ENCODE measurements at regions not wholly inside any gene's neighbourhood (a gene's known extent, or its start where the extent isn't known, plus 50 kb on each side); places are given as distances from the start of the nearest gene placed in this dataset.
"Not testable (repeated sequence)": the region's sequence is repeated elsewhere in the genome, so short reads cannot be mapped to it uniquely, and the experiment has no call there.

- no peak for DNase-seq
Measured at GRCh38 chr6:27163834-27164233, 83.7 kb upstream of the PRSS16 start.

DNA sequence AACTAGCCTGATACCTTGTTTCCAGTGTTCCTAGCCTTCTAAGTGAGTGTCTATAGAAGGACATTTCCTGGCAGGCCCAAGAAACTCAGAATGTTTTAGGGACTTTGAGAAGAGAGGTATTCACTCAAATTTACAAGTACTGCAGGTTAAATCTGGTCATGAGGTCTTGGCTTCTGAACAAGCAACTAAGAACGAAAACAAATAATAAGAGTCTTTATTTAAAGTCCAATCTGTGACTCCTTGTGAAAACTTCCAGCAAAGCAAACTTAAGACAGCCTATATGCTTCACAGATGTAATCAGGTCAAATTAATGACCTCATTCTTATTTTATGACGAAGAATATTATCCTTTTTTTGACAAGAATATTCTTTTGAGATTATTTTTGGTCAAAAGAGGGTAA is 79.4 kb upstream of the PRSS16 start:
- DNase-seq: no peak

- DNase-seq: no peak
Measured at GRCh38 chr6:27168586-27169443, 78.7 kb upstream of the PRSS16 start.

GRCh38 chr6:27172524-27173231 is 74.8 kb upstream of the PRSS16 start:
- not testable (repeated sequence) for DNase-seq

GRCh38 chr6:27173232-27173601 is 74.3 kb upstream of the PRSS16 start:
- DNase-seq: not testable (repeated sequence)

DNA sequence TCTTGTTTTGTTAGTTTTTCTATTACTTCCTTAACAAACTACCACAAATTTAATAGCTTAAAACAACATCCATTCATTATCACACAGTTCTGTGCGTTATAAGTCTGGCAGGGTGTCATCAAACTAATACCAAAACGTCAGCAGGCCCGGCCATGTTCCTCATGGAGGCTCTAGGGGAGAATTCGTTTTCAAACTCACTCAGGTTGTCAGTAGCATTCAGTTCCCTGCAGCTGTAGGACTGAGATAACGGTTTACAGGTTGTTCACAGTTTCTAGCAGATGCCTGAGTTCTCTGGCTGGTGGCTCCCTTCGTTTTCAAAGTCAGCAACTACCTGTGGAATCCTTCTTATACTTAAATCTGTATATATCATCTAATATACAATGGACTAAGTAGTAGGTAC is 72.5 kb upstream of the PRSS16 start:
- DNase-seq: peak; percentile 37

GRCh38 chr6:27176096-27176495 is 71.4 kb upstream of the PRSS16 start:
- peak; percentile 34 for DNase-seq

GRCh38 chr6:27176523-27177484 is 70.7 kb upstream of the PRSS16 start:
- DNase-seq: peak; percentile 68

DNA sequence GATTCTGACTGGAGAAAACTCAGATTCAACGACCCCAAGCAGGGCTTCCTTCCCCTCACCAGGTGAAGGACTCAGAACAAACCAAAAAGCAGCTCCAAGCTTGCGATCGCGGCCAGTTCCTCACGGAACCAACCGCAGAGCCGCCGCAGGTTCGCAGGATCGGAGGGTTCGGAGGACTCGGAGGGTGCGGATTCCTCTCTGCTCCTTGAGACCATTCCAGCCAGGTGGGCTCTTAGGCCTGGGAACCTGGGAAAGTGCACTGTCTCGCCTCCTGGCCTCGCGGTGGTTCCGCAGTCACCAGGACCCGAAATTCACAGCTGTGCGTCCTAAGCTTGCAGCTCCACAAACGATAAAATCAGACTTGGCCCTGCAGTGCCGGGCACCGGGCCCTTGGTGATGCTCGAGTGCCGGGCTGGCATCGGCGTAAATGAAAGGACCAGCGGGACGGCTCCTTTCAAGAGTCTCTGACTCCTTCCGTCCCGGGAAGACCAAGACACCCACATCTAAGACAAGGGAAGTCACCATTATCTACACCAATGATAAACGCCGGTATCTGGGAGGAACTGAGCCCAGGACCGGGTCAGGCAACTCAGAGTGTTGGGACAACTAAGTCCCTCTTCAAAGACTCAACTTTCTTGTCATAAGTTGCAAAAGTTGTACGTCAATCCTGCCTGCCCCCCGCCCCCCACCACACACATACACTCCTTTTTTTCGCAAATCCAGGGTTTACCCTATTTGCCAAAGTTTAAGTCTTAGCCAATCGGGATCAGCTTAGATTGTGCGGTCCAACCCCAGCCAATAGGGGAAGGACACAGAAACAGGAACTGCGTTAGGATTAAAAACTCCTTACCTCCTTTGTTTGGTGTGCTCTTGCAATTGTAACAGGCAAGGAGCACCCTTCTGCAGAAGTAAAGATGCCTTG is 69.8 kb upstream of the PRSS16 start:
- DNase-seq: peak; percentile 96

DNA sequence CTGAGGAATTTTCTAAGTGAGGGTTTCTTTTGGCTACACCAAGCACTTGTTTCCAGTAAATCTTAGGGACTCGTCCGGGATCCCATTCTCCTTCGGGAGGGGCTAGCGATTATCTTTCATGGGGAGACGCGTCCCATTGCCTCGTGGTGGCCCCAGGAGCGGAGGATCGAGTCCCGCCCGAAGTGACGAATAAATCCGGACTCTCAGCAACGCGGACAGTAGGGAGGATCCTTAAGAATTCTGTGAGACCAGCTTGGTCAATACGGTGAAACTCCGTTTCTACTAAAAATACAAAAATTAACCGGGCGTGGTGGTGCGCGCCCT is 69.1 kb upstream of the PRSS16 start:
- no peak for DNase-seq

DNA sequence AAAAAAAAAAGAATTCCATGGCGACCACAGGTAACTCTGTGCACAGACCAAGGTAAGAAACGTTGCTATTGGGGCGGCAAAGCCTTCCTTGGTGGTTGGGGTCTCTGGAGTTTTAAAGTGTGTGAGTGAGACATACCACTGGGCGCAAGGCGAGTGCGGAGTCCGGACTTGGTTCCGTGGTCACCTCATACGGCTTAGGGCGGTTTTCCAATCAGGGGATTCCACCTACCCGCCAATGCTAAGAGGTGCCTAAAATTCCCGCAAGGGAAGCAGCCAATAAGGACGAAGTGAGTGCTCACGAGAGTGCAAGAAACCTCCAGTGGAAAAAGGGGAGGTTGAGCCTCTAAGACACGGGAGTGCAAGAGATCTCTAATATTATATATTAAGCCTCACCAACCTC is 68.6 kb upstream of the PRSS16 start:
- no peak for DNase-seq

DNA sequence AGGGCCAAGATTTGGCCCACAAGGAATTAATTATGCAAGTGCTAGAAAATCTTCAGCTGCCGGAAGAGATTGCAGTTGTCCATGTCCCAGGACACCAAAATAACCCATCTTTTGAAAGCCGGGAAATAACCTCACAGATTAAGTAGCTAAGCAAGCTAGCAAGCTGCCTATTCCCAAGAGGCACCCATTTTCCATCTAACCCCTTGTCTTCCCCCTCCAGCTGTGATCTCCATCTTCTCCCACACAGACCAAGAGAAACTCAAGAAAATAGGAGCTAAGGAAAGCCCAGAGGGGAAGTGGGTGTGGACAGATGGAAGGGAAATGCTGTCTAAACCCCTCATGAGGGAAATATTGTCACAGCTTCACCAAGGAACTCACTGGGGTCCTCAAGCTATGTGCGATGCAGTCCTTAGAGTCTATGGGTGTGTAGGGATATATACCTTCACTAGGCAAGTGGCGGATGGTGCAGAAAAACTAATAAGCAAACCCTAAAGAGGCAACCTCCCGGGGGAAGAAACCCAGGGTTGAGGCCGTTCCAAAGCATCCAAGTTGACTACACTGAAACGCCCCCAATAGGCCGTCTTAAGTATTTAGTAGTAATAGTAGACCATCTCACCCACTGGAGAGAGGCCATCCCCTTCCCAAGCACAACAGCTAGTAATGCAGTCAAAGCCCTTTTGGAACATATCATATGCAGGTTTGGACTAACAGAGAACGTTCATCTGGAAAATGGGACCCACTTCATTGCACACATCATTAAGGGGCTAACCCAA is 64.3 kb upstream of the PRSS16 start:
- no peak for DNase-seq

- DNase-seq: peak; percentile 88
Measured at GRCh38 chr6:27187231-27188060, 60.1 kb upstream of the PRSS16 start.

GRCh38 chr6:27188061-27188884 is 59.2 kb upstream of the PRSS16 start:
- peak; percentile 94 for DNase-seq

DNA sequence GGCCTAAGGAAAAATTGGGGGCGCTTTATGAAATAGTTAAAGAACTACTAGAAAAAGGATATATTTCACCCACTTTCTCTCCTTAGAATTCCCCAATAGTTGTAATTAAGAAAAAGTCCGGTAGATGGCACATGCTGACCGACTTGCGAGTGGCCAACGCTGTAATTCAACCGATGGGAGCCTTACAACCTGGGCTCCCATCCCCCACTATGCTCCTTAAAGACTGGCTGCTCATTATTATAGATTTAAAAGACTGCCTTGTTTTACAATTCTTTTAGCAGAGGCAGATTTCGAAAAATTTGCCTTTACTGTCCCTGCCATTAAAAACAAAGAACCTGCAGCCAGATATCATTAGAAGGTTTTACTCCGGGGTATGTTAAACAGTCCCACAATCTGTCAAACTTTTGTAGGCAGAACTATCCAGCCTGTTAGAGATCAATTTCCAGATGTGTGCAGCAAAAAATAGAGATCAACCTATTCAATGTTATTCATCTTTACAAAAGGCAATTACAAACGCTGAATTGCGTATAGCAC is 58.5 kb upstream of the PRSS16 start:
- DNase-seq: peak; percentile 96

GRCh38 chr6:27190126-27190525 is 57.4 kb upstream of the PRSS16 start:
- DNase-seq: no peak

DNA sequence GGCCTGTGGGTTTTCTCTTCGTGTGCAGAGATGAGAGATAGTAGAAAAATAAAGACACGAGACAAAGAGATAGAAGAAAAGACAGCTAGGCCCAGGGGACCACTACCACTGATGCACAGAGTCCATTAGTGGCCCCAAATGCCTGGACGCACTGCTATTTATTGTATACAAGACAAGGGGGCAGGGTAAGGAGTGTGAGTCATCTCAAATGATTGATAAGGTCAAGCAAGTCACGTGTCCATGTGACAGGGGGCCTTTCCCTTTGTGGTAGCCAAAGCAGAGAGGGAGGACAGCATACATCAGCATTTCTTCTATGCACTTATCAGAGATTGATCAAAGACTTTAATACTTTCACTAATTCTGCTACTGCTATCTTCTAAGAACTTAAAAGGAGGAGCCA is 53.0 kb upstream of the PRSS16 start:
- DNase-seq: not testable (repeated sequence)

DNA sequence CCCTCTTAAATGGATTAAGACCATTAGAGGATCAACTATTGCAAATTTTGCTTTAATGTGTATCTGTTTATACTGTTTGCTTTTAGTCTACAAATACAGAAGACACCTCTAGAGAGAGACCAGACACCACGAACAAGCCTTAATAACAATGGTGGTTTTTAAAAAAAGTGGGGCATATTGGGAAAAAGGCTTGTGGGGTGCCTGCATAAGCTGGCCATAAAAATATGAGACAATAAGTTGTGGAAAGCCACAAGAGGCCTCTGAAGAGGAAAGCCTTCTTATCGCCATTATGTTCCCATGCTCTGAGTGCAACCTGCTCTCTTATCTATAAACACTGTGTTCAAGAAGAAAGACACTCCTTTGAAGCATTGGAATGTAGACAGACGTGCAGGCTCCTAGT is 52.0 kb upstream of the PRSS16 start:
- not testable (repeated sequence) for DNase-seq

Data from hematopoietic multipotent progenitor cell treated with erythropoietin and hydrocortisone succinate and interleukin-3 and kit ligand, for 6 days (in vitro differentiated cells).